Keratinocyte (primary cell): ENCODE measurements at regions not wholly inside any gene's neighbourhood (a gene's known extent, or its start where the extent isn't known, plus 50 kb on each side); places are given as distances from the start of the nearest gene placed in this dataset.

ENCODE experiments used
- CTCF ChIP-seq, 3 experiments: IDR thresholded peaks in 1 of 3; conservative IDR thresholded peaks in 1 of 3; optimal IDR thresholded peaks in 1 of 3; 2 replicates in 2 of 3; 3 replicates in 1 of 3; pipeline versions ENCODE3 to v1.5.1; 2011; ENCODE audit warnings: low read length in 3 of 3, mild to moderate bottlenecking in 3 of 3, moderate library complexity in 2 of 3, control low read depth in 1 of 3, inconsistent platforms in 1 of 3; ENCODE audit not compliant: insufficient read depth in 2 of 3; ENCODE audit errors: extremely low read depth in 1 of 3
- EZH2 ChIP-seq: IDR thresholded peaks from one replicate; pipeline ENCODE4 v1.6.1; 2012; ENCODE audit warnings: inconsistent platforms, mild to moderate bottlenecking, low read length, moderate library complexity

DNA sequence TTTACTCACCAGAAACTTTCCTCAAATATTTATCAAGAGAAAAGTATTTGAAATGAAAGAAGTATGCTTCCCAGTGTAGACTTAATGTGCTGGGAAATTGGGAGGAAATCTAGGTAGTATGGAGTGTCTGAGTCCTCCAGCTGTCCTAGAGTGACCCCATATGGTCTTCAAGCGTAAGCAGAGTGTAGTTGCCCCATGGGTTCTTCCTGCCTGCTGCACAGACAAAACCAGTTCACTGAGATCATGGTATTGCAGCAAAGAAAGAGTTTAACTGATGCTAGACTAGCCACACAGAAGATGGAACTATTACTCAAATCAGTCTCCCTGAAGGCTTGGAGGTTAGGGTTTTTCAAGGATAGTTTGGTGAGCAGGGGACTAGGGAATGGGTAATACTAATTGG is 114.9 kb upstream of the PRLR start:
- TF ChIP-seq CTCF (optimal IDR thresholded peaks at IDR 0.05 in 1 of 3, IDR thresholded peaks at IDR 0.05 in 1 of 3, conservative IDR thresholded peaks at IDR 0.05 in 1 of 3; ENCODE audit: extremely low read depth in 1 of 3, insufficient read depth in 2 of 3, low read length in 3 of 3) (peak in 1 of 3 experiments; percentile 27), EZH2 (no peak)
